Daoy (cell line): ENCODE measurements at regions not wholly inside any gene's neighbourhood (a gene's known extent, or its start where the extent isn't known, plus 50 kb on each side); places are given as distances from the start of the nearest gene placed in this dataset.
"Not testable (repeated sequence)": the region's sequence is repeated elsewhere in the genome, so short reads cannot be mapped to it uniquely, and the experiment has no call there.

ENCODE experiments used
- DNase-seq: peaks from one replicate; pipeline ENCODE4 v3.0.0-alpha.2; 2015; ENCODE audit warnings: low read depth

DNA sequence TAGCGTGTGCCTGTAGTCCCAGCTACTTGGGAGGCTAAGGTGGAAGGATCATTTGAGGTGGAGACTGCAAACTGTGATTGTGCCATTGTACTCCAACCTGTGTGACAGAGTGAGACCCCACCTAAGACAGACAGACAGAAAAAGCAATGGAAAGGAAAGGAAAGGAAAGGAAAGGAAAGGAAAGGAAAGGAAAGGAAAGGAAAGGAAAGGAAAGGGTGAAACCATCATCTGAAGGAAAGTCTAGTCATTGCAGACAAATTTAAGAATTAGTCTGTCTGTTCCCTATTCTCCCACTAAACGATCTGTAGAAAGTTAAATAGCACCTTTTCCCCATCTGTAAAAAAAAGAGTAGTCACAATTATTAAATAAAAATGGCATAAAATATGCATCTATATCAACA, 91.1 kb upstream of the SKAP2 start:
- DNase-seq = no peak

DNA sequence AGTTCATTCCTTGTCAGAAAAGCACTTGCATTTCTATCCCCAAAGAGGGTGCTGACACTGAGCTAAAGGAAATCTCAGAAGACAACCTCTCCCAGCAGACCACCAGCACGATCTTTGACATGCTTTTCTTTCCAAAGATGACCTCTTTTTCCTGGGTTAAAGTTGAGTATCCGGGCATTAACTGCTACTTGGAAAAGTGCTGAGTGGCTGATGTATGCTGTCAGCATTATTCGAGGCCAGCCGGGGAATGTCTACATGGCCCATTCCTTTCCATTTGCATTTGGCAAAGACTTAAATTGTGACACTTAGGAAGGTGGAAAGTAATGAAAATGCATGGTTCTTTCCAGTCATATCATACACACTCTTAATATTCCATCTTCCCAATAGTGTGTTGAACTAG, 90.6 kb upstream of the SKAP2 start:
- no peak for DNase-seq

DNA sequence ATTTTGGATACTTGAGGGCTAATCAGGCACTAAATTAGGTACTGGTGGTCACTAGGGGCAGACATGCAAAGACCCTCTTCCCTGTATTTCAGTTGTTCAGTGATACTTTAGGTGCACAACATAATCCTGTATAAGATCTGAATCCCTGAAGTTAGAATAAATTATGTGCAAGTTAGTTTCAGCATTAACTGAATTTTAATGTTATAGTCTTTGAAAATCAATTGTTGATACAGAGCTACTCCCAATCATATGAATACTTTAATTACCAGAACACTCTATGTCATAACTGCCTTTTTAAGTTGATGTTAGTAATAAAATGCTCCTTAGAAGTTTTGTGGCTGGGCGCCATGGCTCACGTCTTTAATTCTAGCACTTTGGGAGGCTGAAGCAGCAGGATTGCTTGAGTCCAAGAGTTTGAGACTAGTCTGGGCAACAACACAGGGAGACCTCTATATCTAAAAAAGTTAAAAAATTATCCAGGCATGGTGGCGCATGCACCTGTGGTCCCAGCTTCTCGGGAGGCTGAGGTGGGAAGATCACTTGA, 87.1 kb upstream of the SKAP2 start:
- no peak for DNase-seq

DNA sequence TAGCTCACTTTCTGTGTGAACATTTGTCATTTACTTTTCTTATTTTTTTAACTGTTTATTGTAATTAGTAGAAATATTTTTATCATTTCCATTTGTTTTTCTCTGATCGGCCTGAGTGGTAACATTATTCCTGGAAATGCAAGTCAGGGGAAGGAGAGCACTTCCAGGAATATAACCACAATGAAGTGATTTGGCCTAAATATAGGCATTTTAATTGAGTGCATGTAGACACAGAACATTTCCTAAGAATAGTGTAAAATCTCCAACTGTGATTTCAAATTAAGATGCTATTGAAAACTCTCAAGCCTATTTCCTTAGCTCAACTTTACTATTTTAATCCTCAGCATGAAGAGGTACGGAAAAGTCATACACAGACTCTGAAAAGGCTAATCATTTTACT, 86.5 kb upstream of the SKAP2 start:
- DNase-seq = no peak

DNA sequence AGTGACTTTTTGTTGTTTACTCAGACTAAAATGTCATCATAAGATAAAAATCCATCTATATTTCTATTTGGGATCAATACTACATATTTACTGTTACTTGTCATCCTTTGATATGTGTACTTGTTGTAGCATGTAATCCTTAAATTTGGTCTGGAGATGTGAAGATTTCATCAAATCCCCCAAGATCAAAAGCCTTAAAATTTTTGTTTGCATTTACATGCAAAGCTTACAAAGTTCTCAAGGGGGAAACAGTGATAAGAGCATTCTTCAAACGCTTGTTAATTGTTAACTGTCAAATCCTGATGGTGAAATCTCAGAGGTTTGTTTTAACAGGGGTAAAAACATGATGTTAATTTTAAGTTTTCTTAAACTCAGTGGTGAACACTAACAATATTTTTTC, 84.9 kb upstream of the SKAP2 start:
- no peak for DNase-seq

DNA sequence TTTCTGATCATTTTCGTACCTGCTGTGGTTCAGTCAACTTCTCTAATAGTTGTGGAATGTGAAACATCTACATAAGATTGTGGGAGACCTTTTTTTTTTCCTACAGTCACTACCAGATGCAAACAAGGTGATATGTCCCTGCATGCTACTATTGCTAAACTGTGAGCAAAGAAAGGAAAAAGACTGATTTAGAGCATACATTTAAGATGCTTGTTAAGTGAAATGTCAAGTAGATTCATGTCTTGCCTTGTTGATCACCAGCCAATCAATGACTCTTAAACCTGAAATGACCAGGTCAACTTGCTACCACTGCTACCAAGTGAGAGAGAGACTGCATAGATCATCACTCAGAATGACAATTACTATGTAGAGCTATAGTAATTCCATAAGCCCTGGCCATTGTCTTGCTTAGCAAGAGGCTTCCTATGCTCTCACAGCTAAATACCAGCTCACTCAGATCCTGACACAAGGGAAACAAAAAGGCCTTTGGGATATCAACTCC, 84.3 kb upstream of the SKAP2 start:
- no peak for DNase-seq

DNA sequence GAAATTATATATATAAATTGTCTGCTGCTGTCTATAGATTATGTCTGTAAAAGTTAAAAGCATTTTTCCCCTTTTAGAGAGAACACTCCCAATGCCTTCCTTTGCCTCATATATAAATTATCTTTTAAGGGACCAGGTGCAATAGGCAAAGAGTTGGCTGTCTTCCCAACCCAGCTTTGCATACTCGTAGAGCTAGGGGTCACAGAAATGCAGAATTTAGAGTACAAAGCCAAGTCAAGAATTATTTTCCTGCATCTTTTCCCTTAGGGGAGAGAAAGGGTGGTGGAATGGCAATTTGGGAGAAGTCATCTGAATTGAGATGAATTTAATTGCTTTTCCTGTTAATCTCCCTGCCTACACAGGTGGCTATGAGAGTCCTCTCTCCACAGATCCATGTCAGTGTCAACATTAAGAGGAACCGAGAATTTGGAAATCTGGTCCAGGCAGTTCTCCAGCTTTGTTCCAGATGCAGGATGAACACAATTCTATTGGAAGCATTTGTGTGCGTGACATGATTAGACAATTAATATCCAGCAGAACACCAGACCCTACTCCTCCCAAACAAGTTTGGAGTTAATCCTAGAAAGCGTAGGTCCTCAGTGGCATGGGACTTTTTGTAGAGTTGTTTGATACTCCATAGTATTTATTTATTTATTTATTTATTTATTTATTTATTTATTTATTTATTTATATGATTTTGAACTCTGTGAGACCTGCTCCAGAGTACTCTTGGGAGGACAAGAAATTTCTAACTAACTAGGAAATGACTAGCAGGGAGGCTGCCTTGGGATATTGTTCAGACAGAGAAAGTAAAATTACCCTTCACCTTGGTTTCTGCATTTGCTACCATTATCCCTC, 80.3 kb upstream of the SKAP2 start:
- DNase-seq = no peak

DNA sequence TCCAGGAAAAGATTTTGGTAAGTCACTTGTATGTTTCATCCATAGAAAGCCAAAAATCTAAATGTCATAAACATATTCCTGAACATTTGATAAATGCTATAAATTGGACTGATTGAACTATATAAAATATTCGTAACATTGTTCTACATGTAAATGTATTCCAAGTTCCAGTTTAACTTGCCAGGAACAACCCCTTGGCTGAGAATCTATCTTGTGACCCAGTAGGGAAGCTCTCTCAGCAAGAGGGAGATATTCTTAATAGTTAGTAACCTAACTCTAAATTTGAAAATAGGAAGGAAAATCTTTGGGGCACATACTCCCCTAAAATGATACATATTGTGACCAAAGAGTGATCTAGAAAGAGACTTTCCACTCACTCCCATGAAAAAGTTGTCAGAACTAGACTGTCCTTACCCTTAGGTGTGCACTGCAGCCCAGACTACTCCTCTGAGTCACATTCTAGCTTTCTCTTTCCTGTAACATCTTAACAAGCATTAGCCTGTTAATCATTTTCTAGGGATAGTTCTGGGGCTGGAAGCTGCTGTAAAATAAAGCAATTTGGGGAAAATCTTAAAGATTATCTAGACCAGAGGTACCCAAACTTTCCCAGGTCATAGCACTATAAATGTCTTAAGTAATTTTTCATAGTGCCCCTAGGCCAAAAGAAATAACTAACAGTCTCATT, 73.7 kb upstream of the SKAP2 start:
- DNase-seq = peak; percentile 5

DNA sequence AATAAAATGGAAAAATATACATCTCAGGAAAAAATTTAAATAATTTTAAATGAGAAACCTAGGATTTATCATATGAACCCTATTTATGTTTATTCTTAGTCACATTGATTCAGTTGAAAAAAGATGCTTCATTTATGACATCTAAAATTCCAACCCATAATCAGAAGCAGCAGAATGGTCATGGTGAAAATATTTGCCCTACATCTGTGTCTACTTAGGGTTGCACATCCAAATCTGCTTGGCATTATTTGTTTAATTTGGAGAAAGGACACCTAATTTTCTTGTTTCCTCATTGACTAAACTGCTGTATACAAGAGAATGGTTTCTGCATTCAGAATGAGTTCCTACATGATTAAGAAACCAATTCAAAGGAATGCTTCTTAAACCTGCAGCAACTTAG, 72.9 kb upstream of the SKAP2 start:
- no peak for DNase-seq

DNA sequence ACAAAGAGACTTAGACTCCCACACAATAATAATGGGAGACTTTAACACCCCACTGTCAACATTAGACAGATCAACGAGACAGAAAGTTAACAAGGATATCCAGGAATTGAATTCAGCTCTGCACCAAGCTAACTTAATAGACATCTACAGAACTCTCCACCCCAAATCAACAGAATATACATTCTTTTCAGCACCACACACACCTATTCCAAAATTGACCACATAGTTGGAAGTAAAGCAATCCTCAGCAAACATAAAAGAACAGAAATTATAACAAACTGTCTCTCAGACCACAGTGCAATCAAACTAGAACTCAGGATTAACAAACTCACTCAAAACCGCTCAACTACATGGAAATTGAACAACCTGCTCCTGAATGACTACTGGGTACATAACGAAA, 68.2 kb upstream of the SKAP2 start:
- not testable (repeated sequence) for DNase-seq

DNA sequence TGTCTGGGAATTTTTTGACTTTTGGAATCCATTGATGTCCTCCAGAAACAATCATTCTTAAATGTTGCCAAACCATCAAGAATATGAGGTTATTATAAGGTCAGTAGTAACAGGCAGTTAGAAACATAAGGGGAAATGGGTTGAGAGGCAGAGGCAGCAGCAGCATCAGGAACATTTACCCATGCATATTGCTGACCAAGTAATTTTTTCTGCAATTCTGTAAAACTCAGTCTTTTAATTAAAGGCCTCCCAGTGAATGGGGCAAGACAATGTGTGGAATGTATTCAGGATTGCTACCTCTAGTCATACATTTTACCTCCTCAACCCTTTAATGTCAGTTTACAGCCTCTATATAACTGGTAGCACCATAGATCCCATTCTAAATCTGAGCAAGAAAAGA, 66.5 kb upstream of the SKAP2 start:
- DNase-seq = no peak

DNA sequence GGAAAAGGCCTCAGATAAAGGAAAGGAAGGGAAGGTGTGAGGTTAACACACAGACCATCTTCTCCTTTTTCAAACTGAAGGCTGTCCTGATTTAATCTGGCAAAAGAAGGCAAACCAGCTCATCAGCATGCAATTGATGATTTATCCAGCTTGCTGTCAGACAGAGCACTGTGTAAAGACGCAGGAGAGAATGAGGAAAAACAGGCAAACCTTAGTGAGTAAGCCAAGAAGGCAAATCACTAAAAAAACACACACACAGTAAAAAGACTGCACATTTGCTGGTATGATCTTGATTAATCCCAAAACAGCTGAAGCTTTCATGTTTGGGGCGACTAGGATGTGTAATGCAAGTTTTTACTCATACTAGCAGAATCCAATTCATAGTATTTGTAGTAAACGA, 65.8 kb upstream of the SKAP2 start:
- no peak for DNase-seq

DNA sequence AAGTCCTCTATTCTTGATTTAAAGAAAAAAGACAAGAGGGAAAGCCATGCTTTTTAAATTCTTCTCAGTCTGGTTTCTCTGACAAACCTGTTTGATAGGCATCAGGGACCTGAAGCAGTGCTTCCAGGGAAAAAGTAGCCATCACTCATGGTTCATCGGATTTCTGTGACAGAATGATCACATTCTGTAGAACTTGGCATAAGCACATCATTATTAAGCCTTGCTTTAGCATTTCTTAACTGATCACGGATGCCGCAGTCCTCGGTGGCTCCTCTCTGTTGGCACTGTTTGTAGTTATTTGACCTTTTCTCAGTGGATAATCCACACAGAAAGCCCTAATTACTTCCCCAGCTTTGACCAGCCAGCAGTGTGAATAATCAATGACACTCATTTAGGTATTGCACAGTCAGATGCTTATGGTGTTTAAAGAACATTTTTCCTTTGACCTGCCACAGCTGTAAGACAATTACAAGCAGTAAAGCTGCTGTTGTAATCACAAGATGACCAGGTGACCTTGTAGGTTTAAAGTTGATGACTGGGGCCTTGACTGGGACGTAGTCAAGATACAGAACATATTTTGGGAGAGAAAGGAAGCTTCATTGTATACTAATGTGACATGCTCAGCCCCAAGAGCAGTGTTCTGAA, 64.4 kb upstream of the SKAP2 start:
- DNase-seq = no peak

DNA sequence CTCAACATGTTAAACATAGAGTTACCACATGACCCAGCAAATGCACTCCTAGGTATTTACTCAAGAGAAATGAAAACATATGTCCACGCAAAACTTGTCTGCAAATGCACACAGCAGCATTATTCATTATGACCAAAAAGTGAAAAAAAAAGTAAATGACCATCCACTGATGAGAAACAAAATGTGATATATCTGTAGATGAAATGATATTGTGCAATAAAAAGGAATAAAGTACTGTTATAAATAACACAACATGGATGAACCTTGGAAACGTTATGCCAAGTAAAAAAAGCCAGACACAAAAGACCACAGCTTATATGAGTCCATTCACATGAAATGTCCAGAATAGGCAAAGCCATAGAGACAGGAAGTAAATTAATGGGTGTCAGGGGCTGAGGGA, 61.4 kb upstream of the SKAP2 start:
- DNase-seq = no peak

DNA sequence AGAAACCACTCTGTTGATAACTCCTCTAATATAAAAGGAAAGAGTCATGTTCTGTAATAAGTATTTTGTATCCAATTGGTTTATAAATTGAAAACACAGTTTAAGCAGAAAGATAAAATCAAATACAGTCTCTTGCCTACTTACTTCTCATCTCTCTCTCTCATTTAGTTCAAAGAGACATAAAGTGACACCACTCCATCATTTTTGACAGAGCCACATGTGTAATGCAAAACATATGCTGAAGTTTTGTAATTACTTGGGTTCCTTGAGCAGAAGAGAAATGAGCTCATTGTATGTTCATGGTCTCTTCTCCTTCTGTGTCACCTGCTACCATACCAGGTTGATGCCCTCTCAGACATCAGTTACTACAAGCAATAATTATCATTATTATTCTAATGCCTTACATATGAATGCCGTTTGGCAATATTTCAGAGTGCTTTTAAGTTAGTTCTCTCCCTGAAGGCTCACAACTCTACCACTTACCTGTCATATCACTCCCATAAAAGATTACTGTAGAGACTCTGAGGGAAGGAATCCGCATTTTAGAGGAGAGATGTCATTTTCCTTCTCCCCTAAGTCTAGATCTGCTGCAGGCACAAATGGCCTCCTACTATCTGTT, 59.9 kb upstream of the SKAP2 start:
- DNase-seq = no peak

DNA sequence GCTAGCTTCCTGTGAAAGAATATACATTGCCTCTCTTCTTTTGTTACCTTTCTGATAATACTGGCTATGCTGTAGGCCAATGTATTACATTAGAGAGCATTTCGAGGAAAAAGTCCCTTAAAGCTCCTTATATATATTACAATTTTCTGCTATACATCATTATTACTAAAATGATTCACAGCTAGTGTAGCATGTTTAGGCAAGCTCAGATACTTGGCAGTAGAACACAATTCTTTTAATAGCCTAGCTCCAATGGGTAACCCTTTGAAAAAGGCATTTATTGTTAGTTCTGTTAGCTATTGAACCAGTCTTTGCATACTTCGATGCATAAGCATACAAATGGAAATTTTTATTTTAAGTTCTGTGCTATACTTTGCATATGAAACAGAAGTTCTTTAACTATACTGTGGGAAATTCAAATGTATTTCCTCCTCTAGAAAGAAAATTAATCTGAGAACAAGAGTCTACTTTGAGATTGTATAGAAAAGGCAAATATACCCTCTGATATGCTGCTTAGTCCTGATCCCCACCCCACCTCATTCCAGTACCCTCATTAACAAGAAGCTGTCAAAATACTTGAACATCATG, 55.6 kb upstream of the SKAP2 start:
- DNase-seq = no peak

DNA sequence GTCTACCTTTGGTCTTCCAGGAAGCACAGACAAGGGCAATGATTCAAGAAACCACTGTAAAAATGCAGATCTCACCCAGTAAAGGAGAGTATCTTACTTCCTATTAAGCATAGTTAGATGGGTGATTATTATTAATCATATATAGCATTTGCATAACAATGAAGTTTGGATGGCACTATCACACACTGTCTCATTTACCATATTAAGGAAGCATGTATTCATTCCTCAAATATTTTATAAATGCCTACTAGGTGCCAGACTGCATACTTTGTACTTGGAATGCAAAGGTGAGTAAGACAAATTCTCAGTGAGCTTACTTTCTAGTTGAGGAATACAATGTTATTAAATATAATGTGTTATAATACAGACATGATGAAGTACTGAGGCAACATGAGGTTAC, 53.9 kb upstream of the SKAP2 start:
- no peak for DNase-seq

DNA sequence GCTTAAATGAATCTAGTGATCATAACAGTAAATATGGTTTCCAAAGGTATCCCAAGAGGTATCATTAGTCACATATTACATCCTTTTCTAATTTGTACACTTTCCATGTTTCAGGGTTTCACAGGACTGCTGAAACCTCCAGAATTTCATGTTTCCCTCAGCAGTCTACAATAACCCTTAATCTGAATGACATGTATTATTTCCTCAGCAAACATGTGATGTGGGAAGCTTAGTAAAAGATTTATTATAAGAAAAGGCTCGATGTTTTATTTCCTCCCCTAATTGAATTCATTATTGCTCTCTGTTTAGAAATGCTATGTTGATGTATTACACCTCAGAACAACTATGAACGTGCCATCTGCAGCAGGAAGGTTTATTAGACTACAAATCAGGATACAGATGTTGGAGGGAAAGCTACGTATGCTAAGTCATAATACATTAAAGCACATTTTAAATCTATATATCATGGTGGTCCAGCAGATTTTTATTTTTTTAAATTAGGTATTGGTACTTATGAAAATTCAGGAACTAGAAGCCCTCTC, 52.5 kb upstream of the SKAP2 start:
- DNase-seq = no peak

DNA sequence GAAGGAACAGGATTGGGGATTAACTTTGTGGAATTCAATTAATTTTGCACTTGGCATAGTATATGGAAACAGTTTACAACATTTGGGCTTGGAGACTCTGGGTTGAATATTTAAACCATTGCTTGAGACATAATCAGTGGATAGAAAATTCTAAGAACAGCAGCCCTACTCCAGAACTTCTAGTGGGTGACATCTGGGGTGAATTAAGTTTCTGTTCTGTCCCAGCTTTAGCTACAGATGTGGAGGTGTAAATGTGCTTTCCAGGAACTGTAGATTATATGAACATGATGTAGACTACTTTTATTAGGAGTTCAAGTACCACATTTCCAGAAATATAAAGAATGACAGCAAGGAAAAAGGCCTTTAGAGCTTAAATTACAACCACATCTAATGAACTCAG, 51.9 kb upstream of the SKAP2 start:
- DNase-seq = no peak
